HG03060 (cell line): ENCODE measurements at regions not wholly inside any gene's neighbourhood (a gene's known extent, or its start where the extent isn't known, plus 50 kb on each side); places are given as distances from the start of the nearest gene placed in this dataset.

Experiments used
- ATAC-seq: cut with Tn5 transposase; IDR thresholded peaks from one replicate; pipeline ENCODE4 v1.9.1; 2021; ENCODE audit warnings: low read depth, moderate number of reproducible peaks; ENCODE audit not compliant: unreplicated experiment

DNA sequence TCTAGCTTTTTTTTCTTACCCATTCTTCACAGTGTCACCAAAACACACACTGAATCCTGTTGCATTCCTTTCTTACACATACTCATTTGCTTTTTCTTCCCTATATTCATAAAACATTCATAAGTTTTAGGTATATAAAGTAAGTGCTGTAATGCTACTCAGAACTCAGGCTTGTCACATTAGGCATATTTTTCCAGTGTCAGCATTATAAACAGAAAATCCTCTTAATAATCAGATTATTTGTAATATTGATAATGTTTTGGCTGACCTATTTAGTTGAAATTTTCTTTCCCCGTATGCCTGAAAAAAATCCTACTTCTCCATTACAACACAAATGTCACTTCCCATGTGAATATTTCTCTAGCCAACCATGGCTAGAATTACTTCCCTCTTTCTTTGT, 743.0 kb upstream of the NUDT12 start:
- no peak for ATAC-seq

DNA sequence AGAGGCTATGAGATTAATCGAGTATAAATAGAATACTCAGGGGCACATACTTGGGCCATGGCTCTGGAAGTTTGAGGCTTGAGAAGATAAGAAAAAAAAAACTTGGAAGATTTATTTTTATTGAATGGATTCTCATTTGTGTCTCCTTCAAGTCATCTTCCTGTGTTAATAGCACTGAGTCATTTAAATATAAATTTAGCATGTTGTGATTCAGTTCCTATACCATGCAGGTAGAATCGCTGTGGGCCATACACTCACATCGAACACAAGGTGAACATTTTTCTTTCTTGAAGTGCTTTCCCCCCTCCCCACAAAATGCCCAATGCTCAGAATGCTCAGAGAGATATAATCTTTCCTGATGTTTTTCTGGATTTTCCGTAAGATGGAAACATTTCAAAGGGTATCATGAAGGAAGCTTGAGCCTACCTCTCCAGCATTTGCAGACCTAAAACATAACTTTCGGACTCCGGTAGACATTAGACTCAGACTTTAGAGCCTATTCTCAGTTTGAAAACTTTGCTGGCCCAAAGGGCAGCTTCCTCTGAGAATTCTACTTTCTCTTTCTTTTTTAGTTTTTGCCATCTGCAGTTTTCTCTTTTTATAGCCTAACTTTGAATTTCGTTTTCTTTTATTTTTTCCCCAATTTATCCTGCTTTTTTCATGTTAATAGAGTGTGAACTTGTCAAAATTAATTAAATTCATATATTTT, 737.6 kb upstream of the NUDT12 start:
- no peak for ATAC-seq

DNA sequence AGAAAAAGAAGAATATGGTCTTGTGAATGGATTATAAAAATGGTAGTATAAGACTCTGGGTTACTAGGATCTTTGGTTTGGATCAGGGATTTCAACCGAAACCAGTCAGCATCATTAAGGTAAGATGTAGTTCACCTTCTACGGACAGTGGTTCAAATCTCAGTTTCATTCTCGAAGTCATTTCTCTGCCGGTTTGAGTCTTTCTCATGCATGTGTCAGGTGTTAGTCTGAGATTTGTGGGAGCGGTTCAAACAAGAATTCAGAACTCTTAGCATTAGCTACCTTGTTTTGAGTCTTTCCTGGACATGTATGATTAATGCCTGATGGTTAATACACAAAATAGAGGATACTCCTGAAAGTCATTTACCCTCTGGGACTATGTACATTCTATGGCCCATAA, 735.9 kb upstream of the NUDT12 start:
- ATAC-seq, result no peak

DNA sequence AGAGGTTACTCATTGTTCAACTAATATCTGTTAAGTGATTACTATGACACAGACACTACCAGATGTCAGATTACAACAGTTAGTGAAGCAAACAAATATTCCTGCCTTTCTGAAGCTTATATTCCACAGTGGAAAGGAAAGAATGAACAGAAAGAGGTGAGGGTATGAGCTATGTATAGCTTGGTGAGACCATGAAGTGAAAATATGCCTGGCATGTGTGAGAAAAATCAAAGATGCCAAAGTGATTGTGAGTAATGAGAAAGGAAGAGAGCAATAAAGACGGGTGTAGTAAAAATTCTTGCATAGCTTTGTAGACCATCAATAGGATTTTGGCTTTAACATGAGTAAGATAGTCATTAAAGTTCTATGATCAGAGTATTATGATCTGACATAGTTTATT, 734.5 kb upstream of the NUDT12 start:
- ATAC-seq, result no peak

DNA sequence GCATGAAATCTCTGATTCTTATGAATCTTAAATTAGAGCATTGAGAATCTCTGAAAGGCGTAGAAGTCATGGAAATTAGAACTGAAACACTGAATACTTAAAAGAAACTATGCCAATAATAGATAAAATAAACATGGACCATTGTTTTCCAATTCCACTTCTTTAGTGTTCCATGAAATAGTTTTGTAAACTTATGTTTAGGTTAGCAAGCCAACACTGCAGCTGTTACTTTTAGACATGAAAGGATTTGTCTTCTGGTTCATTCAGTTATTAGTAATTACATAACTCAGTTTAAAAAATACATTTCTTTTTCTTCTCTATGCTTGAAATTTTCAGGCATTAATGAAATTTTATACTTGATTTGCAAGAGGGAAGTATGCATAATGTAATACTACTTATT, 733.4 kb upstream of the NUDT12 start:
- no peak for ATAC-seq

DNA sequence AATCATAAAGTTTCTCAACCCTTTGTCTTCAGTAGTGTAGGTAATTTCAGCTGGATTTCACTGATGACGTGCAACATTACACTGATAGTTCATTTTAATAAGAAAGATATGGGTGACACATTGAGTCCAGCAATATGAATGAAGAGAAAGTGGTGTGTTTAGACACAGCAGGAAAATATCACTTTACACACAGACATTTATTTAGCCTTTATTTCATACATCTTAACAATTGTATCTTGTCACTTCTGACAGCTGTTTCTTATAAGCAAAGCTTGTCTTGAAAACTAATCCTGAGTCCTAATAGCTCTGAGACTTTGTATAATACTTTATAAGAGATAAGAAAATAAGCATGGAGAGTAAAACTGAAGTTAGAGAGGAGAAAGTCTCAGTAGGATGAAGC, 720.5 kb upstream of the NUDT12 start:
- no peak for ATAC-seq

DNA sequence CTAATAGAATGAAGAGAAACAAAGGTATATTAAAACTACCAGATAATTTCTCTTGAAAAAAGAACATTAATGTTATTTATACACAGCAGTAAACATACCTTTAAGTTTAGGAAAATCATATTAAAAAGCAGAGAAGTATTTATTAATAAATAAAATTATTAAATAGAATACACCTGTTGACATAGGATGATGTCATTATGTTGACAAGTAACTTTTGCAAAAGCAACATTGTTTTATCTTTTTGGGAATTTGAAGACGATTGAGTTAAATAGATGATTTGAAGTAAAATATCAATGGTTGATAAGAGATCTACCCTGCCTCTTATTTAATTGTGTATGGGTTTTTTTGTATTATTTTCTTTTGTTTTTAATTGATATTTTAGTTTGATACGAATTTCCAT, 711.1 kb upstream of the NUDT12 start:
- no peak for ATAC-seq

DNA sequence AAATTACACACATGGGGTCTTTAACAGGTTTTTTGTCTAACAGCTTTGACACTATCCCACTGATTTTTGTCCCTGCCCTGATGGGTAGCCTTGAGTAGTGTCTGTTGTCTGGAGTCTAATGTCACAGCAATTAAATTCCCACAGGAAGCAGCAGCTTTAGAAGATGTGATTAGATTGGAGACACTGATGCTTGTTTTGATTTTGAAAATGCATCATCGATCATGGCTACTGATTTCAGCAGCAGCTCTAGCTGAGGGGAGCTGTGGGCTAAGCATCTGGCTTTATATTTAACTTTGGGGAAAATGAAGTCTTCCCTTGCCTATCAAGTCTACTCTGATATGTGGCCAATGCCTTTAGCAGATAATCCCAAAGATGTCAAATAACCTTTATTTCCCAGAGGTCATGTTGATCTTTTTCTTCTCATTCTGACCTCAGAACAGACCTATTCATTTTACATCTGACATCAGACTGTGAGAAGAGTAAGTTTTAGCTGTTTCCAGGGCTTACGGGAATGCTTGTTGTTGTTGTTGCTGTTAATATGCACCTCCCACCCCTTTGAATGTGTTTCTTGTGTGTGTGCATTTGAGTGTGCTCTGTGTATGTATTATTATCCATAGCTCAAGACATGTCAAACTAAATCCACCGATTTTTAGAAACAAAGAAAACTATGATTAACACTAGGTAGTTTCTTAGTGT, 704.9 kb upstream of the NUDT12 start:
- ATAC-seq, result no peak

DNA sequence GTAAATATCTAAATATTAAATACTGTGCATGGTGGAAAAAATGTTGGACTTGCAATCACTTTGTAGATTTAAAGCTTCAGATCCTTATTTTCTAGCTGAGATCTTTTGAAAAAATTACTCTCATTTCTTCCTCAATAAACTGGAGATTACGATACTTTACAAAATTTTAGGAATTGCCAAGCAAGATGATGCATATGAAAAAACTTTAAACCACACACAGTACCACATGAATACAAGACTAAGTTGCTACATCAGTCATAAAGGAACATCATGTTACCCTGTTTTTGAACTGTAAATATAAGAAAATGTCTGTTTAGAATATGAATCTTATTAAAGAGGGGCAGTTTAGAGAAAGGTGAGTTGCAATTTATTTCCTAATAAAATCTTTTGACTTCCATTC, 703.6 kb upstream of the NUDT12 start:
- no peak for ATAC-seq

DNA sequence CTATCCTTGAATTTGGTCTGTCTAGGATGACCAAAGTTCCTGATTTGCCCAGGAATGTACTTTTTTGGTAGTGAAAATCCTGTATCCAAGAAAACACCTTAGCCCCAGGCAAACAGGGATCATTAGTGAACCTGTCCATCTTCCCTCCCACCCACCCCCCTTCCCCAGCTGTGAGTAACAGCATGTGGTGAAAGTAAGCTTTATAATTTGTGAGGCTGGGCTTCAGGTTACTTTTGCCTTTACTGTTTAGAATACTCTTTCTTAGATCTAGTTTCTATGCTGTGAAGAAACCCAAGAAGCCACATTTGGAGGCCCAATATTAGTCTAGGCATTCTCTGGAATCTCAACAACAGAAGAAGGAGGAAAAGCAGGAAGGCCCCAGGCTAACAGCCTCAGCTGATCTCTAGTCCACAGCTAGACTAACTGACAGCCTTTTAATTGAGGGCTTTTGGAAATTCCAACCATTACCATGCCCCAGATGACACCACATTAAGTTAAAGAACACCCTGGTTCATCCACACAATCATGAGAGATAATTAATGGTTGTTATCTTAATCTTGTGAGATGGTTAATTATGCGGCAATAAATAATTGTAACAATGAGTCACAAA, 703.0 kb upstream of the NUDT12 start:
- no peak for ATAC-seq

DNA sequence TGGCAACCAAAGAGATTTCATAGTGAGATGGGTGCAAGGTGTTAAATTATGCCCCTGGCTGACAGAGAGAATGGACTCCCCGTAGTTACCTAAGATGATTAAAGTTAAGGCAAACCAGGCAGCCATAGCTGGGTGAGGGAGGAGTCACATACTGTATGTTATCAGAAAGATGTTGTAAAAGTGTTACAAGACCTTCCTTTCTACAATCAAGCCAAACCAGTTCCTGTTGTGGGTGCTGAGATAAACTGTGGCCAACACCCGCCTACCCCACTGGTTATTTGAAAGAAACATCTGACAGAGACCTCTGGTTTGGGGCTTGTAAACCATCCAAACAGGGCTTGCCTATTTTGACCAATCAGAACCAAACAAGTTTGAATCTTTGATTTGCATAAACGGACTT, 684.7 kb upstream of the NUDT12 start:
- ATAC-seq, result no peak

DNA sequence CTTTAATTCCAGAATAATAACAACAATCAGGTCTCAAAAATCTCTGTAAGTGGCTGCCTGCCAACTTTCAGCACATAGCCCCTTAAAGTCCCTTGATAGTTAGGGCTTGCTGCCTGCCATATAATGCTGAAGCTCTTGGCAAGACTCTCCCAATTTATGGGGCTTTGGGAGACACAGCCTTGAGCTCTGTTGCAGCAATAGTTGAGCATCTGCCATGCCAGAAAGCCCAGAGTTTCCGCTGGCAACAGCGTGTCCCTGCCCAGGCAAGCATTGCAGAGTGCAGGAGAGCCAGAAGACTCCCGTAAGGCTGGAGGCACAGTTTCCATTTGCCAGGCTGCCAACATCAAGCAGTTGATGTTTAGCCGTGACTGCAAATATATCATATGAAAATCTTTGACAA, 678.5 kb upstream of the NUDT12 start:
- ATAC-seq, result no peak

DNA sequence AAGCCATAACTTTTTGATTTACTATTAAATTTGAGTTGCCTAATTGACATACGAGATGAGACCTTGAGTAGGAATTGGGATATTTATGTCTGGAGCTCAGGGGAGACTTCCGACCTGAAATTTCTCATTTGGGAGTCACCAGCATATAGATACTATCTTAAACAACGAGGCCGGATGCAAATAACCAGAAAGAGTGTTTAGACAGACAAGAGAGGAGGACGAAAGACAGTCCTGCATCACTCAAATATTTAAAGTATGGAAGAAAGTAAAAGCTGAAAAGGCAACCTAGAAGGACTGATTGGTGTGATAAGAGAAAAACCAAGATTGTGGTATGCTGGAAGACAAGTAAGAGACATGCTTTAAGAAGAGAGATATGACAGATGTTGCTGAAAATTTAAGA, 675.0 kb upstream of the NUDT12 start:
- no peak for ATAC-seq

DNA sequence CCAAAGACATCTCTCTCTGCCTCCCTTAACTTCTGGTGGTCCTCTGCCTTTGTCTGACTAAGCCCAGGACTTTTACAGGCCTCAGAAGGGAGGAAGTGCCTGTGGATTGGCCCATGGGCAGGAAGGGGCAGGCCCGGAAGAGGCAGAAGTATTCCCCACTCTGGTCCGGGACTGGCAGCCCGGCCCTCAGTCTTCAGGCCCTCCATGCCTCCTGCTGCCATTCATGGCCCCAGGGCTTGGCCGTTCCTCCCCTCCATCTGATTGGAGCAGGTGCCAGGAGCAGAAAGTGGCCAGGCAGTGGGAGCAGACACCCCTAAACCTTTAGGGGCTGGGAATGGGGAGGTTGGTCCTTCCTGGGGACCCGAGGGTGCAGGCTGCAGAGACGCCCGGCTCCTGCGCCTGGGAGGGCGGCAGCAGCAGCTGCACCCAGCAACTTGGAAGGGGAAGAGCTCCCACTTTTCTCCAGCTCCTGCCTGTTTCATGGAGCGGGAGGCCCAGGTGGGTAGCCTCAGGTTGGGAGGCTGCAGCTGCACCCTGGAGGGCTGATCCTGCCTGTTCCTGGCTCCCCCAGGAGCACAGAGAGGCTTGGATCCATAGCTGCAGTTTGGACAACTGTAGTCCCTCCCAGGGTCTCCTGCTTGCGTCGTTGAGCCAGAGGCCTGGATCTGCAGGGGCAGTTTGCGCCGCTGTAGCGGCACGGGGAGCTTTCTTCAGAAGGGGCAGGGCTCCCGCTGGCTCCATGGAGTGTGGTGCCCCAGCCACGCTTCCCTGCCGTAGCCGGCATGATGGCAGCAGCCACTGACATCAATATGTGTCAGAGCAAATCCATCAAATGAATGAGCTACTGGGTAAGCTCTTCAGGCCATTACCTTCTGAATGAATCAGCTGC, 661.5 kb upstream of the NUDT12 start:
- no peak for ATAC-seq

DNA sequence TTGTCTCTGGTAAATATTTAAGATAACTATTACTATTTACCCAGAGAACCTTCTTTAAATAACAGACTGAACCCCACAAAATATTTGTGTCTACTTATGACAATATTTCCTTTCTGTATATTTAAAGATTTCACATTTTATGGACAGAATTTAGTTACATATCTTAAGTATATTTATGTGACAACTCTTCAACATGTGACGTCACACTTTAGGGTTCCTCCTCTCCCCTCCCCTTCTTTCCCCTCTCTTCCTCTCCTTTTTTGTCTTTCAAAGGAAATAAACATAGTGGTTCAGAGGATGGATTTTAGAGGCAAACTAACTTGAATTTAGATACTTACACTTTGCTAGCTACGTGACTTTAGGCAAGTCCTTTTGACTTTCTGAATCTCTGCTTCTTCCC, 655.6 kb upstream of the NUDT12 start:
- ATAC-seq, result no peak

DNA sequence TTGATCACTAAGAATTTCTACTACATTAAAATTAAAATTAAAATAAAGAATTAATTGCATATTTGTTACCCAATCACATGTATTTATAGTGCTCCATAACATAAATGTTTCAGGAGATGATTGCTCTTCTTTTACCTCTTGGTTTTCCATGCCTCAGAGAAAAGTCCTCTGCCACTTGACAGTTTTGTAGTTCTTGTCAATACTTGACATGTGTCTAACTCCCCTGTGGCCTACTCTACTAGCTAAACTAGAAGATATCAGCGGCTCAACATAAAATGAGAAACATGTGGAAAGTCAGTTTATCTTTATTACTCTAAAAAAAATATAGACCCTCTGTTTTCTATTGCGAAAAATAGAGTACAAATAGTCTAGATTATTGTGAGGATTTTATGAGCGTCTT, 650.6 kb upstream of the NUDT12 start:
- no peak for ATAC-seq

DNA sequence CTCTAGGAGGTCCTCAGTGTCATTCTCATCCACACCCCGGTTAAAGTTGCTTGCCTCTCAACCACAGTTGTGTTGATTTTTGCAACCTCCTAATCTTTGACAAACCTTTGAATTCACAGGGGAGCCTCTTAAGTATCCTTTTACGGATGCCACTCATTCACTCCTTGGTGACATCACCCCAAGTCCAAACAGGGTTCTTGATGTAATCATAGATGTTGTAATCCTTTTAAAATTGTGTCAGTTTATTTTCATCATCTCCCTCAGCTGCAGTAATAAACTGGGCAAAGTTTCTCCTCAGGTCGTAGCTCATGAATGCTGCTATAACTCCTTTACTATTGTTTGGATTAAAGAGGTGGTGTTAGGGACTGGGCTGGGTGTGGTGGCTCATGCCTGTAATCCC, 637.2 kb upstream of the NUDT12 start:
- no peak for ATAC-seq

DNA sequence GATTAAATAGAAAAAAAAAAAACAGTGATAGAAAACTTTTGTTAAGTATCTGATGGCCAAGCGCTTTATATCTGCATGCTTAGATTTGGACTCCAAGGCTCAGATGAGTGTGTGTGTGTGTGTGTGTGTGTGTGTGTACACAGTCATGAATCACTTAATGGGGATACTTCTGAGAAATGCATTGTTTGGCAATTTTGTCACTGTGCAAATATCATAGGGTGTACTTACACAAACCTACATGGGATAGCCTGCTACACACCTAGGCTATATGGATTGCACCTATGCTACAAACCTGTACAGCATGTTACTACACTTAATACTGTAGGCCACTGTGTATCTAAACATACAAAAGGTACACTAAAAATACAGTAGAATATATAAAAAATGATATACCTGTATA, 635.6 kb upstream of the NUDT12 start:
- ATAC-seq, result no peak

DNA sequence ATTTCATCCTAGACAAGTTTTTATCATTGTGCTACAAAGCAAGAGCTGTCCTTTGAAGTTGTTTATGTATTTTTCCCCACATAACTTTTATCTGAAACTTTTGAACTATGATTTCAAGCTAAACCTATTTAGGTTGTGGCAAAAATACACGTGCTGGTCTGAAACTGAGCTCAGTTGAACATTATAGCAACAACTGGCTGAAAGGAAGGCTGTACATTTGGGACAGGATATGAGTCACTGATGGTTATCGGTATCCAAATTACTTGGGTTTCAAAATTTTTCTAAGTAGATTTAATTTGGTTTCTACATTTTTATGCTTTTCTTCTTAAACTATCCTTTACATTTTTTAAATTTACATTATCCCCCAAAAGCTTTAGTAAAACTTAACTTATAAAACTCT, 627.3 kb upstream of the NUDT12 start:
- ATAC-seq, result no peak

DNA sequence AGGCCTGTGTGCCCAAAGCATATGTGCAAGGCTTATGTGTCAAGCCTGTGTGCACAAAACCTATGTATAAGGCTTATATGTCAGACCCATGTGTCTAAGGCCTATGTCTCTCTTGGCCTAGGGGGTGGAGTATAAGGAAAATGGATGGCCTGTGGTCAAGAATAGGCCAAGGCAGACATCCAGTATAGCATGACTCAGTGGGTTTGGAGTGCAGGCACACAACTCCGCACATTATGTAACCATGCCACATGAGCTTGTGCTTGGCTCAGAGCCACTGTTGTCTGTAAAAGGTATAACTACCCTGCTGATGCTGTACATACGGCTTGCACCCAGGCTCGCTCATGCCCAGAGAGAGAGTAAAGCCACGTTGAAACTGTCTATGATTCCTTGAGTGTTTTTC, 626.4 kb upstream of the NUDT12 start:
- no peak for ATAC-seq

DNA sequence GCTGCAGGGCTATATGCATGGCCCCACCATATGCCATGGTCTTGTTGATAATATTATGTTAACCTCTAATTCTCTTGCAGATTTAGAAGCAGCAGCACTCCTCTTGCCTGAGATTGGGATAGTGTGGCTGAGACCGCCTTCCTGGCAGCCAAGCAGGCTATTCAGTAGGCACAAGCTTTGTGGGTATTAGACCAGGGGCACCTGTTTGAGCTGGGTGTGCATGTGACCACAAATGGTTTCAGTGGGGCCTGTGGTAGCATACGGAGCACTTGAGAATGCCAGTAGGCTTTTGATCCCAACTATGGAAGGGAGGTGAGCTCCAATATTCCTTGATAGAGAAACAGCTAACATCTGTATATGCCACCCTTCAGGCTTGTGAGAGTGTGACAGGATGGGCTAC, 625.1 kb upstream of the NUDT12 start:
- ATAC-seq, result no peak
